ENCODE measurements at regions not wholly inside any gene's neighbourhood (a gene's known extent, or its start where the extent isn't known, plus 50 kb on each side); places are given as distances from the start of the nearest gene placed in this dataset.

- Mint-ChIP-seq H3K4me1 (ENCODE audit: low read depth) (peaks cover 22% of the 10 kb centered on the region), H3K9me3 (ENCODE audit: low read depth) (no peaks in the 10 kb centered on the region), H3K27ac (ENCODE audit: unreplicated experiment) (no peak overlapping the region), H3K4me3 (ENCODE audit: unreplicated experiment) (no peak overlapping the region), H3K27me3 (ENCODE audit: low read depth) (no peaks in the 10 kb centered on the region), H3K36me3 (ENCODE audit: low read depth) (no peaks in the 10 kb centered on the region)
- DNase-seq (ENCODE audit: low spot score) = no peak
- TF ChIP-seq CTCF (IDR thresholded peaks at IDR 0.05) = no peak
These were observed 192.1 kb downstream of the TM9SF2 start for GRCh38 chr13:99693351-99693750.

GRCh38 chr13:99692854-99693253 lies 191.6 kb downstream of the TM9SF2 start:
- Mint-ChIP-seq H3K27me3 (ENCODE audit: low read depth) (no peaks in the 10 kb centered on the region), H3K27ac (ENCODE audit: unreplicated experiment) (no peak overlapping the region), H3K9me3 (ENCODE audit: low read depth) (no peaks in the 10 kb centered on the region), H3K4me3 (ENCODE audit: unreplicated experiment) (no peak overlapping the region), H3K4me1 (ENCODE audit: low read depth) (peaks cover 26% of the 10 kb centered on the region), H3K36me3 (ENCODE audit: low read depth) (no peaks in the 10 kb centered on the region)
- no peak for TF ChIP-seq CTCF (IDR thresholded peaks at IDR 0.05)
- no peak for DNase-seq (ENCODE audit: low spot score)

GRCh38 chr13:99691552-99691951 lies 190.3 kb downstream of the TM9SF2 start:
- no peaks in the 10 kb centered on the region for H3K9me3 Mint-ChIP-seq (ENCODE audit: low read depth)
- H3K4me1 Mint-ChIP-seq (ENCODE audit: low read depth) = peaks cover 39% of the 10 kb centered on the region
- DNase-seq (ENCODE audit: low spot score) = no peak
- no peak overlapping the region for H3K27ac Mint-ChIP-seq (ENCODE audit: unreplicated experiment)
- no peaks in the 10 kb centered on the region for H3K27me3 Mint-ChIP-seq (ENCODE audit: low read depth)
- TF ChIP-seq CTCF (IDR thresholded peaks at IDR 0.05) = no peak
- H3K4me3 Mint-ChIP-seq (ENCODE audit: unreplicated experiment) = no peak overlapping the region
- no peaks in the 10 kb centered on the region for H3K36me3 Mint-ChIP-seq (ENCODE audit: low read depth)

DNA sequence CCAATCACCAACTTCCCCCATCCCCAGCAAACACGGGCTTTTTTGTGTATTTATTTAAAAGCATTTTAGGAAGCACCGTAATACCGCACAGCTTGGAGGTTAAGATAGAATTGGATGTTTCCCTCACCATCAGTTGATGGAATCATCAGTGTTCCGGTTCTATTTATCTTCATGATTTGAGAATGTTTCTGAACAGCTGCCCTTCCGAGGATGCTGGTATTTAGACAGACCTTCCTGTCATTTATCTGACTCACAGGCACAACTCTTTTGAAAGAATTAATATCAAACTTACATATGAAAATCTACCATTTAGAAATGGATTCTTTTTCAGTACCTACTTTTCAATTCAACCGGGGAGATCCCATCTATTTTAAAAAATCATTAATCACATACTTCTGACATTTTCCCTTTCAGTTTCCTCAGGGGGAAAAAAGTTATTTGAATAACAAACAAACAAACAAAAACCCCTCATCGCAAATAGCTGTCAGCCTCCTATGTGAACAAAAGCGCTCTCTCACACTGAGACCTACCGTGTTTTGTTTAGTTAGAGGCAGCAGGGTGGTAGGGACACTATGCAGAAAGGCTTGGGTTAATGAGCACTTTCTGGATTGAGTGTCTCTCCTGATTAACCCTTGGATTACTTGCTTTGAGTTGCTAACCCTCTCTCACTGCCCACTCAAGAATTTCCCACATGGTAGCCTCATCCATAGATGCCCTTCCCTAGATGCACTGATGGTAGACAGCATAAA lies 189.3 kb downstream of the TM9SF2 start:
- no peak overlapping the region for H3K4me3 Mint-ChIP-seq (ENCODE audit: unreplicated experiment)
- peaks cover 49% of the 10 kb centered on the region for H3K4me1 Mint-ChIP-seq (ENCODE audit: low read depth)
- no peak for DNase-seq (ENCODE audit: low spot score)
- no peaks in the 10 kb centered on the region for H3K9me3 Mint-ChIP-seq (ENCODE audit: low read depth)
- H3K27me3 Mint-ChIP-seq (ENCODE audit: low read depth) = no peaks in the 10 kb centered on the region
- no peaks in the 10 kb centered on the region for H3K36me3 Mint-ChIP-seq (ENCODE audit: low read depth)
- no peak overlapping the region for H3K27ac Mint-ChIP-seq (ENCODE audit: unreplicated experiment)
- TF ChIP-seq CTCF (IDR thresholded peaks at IDR 0.05) = no peak

DNA sequence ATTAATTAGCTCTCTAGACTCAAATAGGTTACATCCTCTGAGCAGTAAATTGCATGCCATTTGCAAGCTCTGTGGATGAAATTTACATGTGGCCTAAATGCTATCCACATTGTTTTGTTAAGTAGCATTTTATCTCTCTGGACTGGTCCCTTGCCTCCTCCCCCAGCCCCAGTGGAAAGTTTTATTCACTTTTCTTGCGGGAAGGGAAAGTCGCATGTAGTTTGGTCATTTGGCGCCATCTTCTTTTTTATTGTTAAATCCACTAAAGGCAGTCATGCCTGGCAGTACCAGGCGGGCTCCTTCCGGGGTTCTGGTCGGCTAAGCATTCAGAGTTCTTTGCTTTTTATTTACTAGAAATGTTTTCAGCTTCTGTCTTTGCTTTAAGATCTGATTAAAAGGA lies 188.7 kb downstream of the TM9SF2 start:
- no peak for TF ChIP-seq CTCF (IDR thresholded peaks at IDR 0.05)
- H3K36me3 Mint-ChIP-seq (ENCODE audit: low read depth) = no peaks in the 10 kb centered on the region
- H3K4me1 Mint-ChIP-seq (ENCODE audit: low read depth) = peaks cover 50% of the 10 kb centered on the region
- H3K27ac Mint-ChIP-seq (ENCODE audit: unreplicated experiment) = no peak overlapping the region
- H3K9me3 Mint-ChIP-seq (ENCODE audit: low read depth) = no peaks in the 10 kb centered on the region
- H3K4me3 Mint-ChIP-seq (ENCODE audit: unreplicated experiment) = no peak overlapping the region
- no peaks in the 10 kb centered on the region for H3K27me3 Mint-ChIP-seq (ENCODE audit: low read depth)
- DNase-seq (ENCODE audit: low spot score) = no peak
